Panc1 (cell line): ENCODE measurements at regions not wholly inside any gene's neighbourhood (a gene's known extent, or its start where the extent isn't known, plus 50 kb on each side); places are given as distances from the start of the nearest gene placed in this dataset.

Experiments used
- ATAC-seq: fragments of 200-7000 bp; cut with Tn5 transposase; 2 replicates; pipeline ENCODE4 v1.9.1; 2020; ENCODE audit warnings: mild to moderate bottlenecking, moderate library complexity
- BruUV-seq: library from RNA; stranded (reverse); fragments of 400-500 nt; replicated peaks from 2 replicates; lab custom pipeline; 2021; lab: Mats Ljungman, UMichigan
- CTCF ChIA-PET: fragments of 300-600 bp; sonication (Branson Sonifier 250); formaldehyde crosslinking; loops from one replicate; lab custom pipeline; 2022; ENCODE audit warnings: antibody characterized with exemption; lab: Charles Lee
- POLR2A ChIA-PET: fragments of 300-600 bp; sonication (Branson Sonifier 250); formaldehyde crosslinking; loops from one replicate; lab custom pipeline; 2022; ENCODE audit warnings: antibody characterized with exemption; lab: Charles Lee
- DNase-seq: peaks from one replicate; pipeline ENCODE4 v3.0.0-alpha.2; 2010; ENCODE audit warnings: low read depth, low spot score
- H3K27ac ChIP-seq: 2 replicates; pipeline ENCODE4 v1.5.1; 2011; ENCODE audit warnings: mild to moderate bottlenecking, low read length, inconsistent platforms
- H3K27me3 ChIP-seq: fragments of 200-500 bp; sonication (Bioruptor generic); 2 replicates; pipeline ENCODE4 v1.6.0; 2014; ENCODE audit warnings: low read length, inconsistent platforms; ENCODE audit not compliant: control insufficient read depth, insufficient read depth
- H3K36me3 ChIP-seq: fragments of 200-500 bp; sonication (Bioruptor generic); 2 replicates; pipeline ENCODE4 v1.5.1; 2014; ENCODE audit warnings: inconsistent platforms, mild to moderate bottlenecking, low read length, moderate library complexity; ENCODE audit not compliant: control insufficient read depth, insufficient read depth
- H3K4me1 ChIP-seq: 2 replicates; pipeline ENCODE4 v1.5.1; 2011; ENCODE audit warnings: inconsistent platforms, mild to moderate bottlenecking, low read length, moderate library complexity; ENCODE audit not compliant: control insufficient read depth, insufficient read depth
- H3K4me3 ChIP-seq, 2 experiments: 2 replicates each; pipeline ENCODE4 v1.5.1; 2011 to 2012; ENCODE audit warnings: low read depth in 2 of 2, low read length in 2 of 2, mild to moderate bottlenecking in 2 of 2, inconsistent platforms in 1 of 2, moderate library complexity in 1 of 2
- H3K9me3 ChIP-seq: fragments of 200-500 bp; sonication (Bioruptor generic); 2 replicates; pipeline ENCODE4 v1.5.1; 2014; ENCODE audit warnings: low read depth, mild to moderate bottlenecking, inconsistent platforms, low read length, moderate library complexity; ENCODE audit not compliant: control insufficient read depth, insufficient read depth
- CTCF ChIP-seq: fragments of 450-650 bp; IDR thresholded peaks from 2 replicates; pipeline ENCODE4 v1.5.1; 2017; ENCODE audit warnings: mild to moderate bottlenecking
- POLR2AphosphoS5 ChIP-seq: IDR thresholded peaks from 2 replicates; pipeline ENCODE4 v1.6.1; 2012; ENCODE audit warnings: mild to moderate bottlenecking, low read depth, low read length, moderate library complexity
- REST ChIP-seq, 2 experiments: IDR thresholded peaks; 2 replicates each; pipeline ENCODE4 v1.6.1; 2011 to 2012; ENCODE audit warnings: low read depth in 2 of 2, control low read depth in 1 of 2, low read length in 1 of 2, mild to moderate bottlenecking in 1 of 2, moderate library complexity in 1 of 2; ENCODE audit not compliant: insufficient read depth in 1 of 2
- SIN3A ChIP-seq: IDR thresholded peaks from 2 replicates; pipeline ENCODE4 v1.6.1; 2012; ENCODE audit warnings: low read depth, mild to moderate bottlenecking, low read length, moderate library complexity, borderline replicate concordance; ENCODE audit not compliant: insufficient read depth
- TCF7L2 ChIP-seq: IDR thresholded peaks from 2 replicates; pipeline ENCODE4 v1.6.1; 2011; ENCODE audit warnings: mild to moderate bottlenecking, low read depth, low read length, inconsistent platforms
- in situ Hi-C: cut with HindIII; loops from 2 replicates; pipeline ENCODE4 v1.10.0; 2016; ENCODE audit warnings: low sequenced_read_pairs, low pct_unique_long_range_greater_than_20kb
- intact Hi-C: fragments of 100-400 bp; cut with micrococcal nuclease; formaldehyde crosslinking; loops from one replicate; pipeline ENCODE4 v1.10.0; 2022; ENCODE audit not compliant: unreplicated experiment

DNA sequence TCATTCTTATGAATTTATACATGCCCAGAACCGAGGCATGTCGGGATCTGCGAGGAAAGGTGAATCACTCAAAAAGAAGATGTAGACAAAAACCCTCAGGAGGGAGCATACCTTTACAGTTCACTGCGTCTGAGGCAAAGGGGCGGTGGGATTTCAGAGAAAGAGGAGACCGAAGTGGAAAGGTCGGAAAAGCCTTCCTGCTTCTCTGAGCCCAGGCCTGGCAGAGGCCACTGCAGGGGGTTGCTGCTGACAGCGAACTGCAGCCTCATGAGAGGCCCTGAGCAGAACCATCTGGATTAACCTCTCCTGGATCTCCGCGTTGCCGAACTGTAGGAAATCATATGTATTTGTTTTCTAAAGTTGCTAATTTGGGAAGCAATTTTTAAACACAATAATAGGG is 713.1 kb upstream of the SOX11 start:
- intact Hi-C loops: no loop called here
- CTCF ChIA-PET: no interaction called here
- no peaks in the 10 kb centered on the region for H3K9me3 ChIP-seq
- ATAC-seq (no peak), DNase-seq (no peak)
- TF ChIP-seq REST (IDR thresholded peaks at IDR 0.05; ENCODE audit: insufficient read depth in 1 of 2, low read depth in 2 of 2, low read length in 1 of 2) (no peak), CTCF (no peak), TCF7L2 (no peak), SIN3A (no peak), POLR2AphosphoS5 (no peak)
- H3K4me1 ChIP-seq: no peaks in the 10 kb centered on the region
- H3K27ac ChIP-seq: no peak overlapping the region
- no TSS peak for BruUV-seq
- H3K4me3 ChIP-seq: no peak overlapping the region
- no peaks in the 10 kb centered on the region for H3K36me3 ChIP-seq
- in situ Hi-C loops: no loop called here
- H3K27me3 ChIP-seq: no peaks in the 10 kb centered on the region
- POLR2A ChIA-PET: no interaction called here

DNA sequence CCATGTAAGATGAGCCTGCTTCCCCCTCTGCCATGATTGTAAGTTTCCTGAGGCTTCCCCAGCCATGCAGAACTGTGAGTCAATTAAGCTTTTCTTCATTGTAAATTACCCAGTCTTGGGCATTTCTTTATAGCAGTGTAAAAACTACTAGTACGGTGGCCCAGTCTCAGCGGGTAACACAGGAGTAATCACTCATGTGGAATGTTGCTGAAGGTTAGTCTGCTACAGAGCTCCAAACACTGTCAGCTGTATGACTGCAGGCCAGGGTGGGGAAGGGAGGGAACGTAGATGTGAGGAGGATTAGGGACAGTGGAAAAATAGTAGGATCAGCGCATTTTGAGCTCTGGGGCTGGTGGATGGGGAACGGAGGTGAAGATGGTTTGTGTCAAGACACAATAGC is 711.2 kb upstream of the SOX11 start:
- no peak for DNase-seq
- Histone ChIP-seq H3K4me1 (no peaks in the 10 kb centered on the region), H3K4me3 (no peak overlapping the region), H3K9me3 (no peaks in the 10 kb centered on the region), H3K27ac (no peak overlapping the region), H3K27me3 (no peaks in the 10 kb centered on the region), H3K36me3 (no peaks in the 10 kb centered on the region)
- TF ChIP-seq POLR2AphosphoS5 (no peak), REST (IDR thresholded peaks at IDR 0.05; ENCODE audit: insufficient read depth in 1 of 2, low read depth in 2 of 2, low read length in 1 of 2) (no peak), CTCF (no peak), SIN3A (no peak)
- BruUV-seq: no TSS peak
- in situ Hi-C loops (no loop called here), intact Hi-C loops (no loop called here)
- CTCF ChIA-PET: no interaction called here
- no peak for ATAC-seq
- POLR2A ChIA-PET: no interaction called here
